HEK293 (cell line): ENCODE measurements at regions not wholly inside any gene's neighbourhood (a gene's known extent, or its start where the extent isn't known, plus 50 kb on each side); places are given as distances from the start of the nearest gene placed in this dataset.

Source experiments
- CTCF ChIA-PET: fragments of 350-600 bp; formaldehyde crosslinking; extraction: SDS; loops from one replicate; lab custom pipeline; 2021; ENCODE audit warnings: antibody characterized with exemption; lab: Yijun Ruan, JAX
- POLR2A ChIA-PET: fragments of 300-600 bp; formaldehyde crosslinking; extraction: SDS; loops from one replicate; lab custom pipeline; 2020; ENCODE audit warnings: antibody characterized with exemption, inconsistent platforms; lab: Yijun Ruan, JAX
- H3K27ac ChIP-seq: fragments of 200-500 bp; sonication (Bioruptor generic); 2 replicates; pipeline ENCODE4 v1.5.1; 2014; ENCODE audit warnings: low read depth, low read length, control low read depth, inconsistent platforms; ENCODE audit errors: extremely low read depth
- H3K36me3 ChIP-seq, 2 experiments: fragments of 200-500 bp in 1 of 2; sonication (Bioruptor generic) in 1 of 2; 1 replicate in 1 of 2; 2 replicates in 1 of 2; pipeline ENCODE4 v1.5.1; 2014 to 2017; ENCODE audit warnings: inconsistent platforms in 2 of 2, low read length in 2 of 2; ENCODE audit not compliant: control insufficient read depth in 2 of 2, insufficient read depth in 1 of 2
- H3K4me1 ChIP-seq: fragments of 200-500 bp; sonication (Bioruptor generic); 2 replicates; pipeline ENCODE4 v1.5.1; 2014; ENCODE audit warnings: mild to moderate bottlenecking, low read length, inconsistent platforms; ENCODE audit not compliant: control insufficient read depth, insufficient read depth
- H3K4me3 ChIP-seq: 2 replicates; pipeline ENCODE4 v1.5.1; 2011; ENCODE audit warnings: low read depth, mild to moderate bottlenecking, control low read depth, low read length, moderate library complexity
- H3K9me3 ChIP-seq: fragments of 200-500 bp; sonication (Bioruptor generic); 2 replicates; pipeline ENCODE4 v1.5.1; 2014; ENCODE audit warnings: low read depth, low read length, inconsistent platforms; ENCODE audit not compliant: control insufficient read depth, insufficient read depth
- BCL11A ChIP-seq: fragments of 450-650 bp; formaldehyde crosslinking; IDR thresholded peaks from 2 replicates; pipeline ENCODE4 v1.5.1; 2016; ENCODE audit warnings: low read depth, missing biosample characterization, missing genetic modification characterization
- GLIS2 ChIP-seq: fragments of 450-650 bp; formaldehyde crosslinking; IDR thresholded peaks from 2 replicates; pipeline ENCODE4 v1.5.1; 2016; ENCODE audit warnings: missing biosample characterization, missing genetic modification characterization
- HOXC10 ChIP-seq: sonication (generic); formaldehyde crosslinking; IDR thresholded peaks from 2 replicates; pipeline ENCODE4 v1.8.1; 2023; ENCODE audit warnings: mild to moderate bottlenecking, missing genetic modification reagents
- PRDM2 ChIP-seq: fragments of 450-650 bp; formaldehyde crosslinking; IDR thresholded peaks from 2 replicates; pipeline ENCODE4 v1.5.1; 2016; ENCODE audit warnings: missing biosample characterization, missing genetic modification characterization, borderline replicate concordance
- WT1 ChIP-seq: fragments of 450-650 bp; formaldehyde crosslinking; IDR thresholded peaks from 2 replicates; pipeline ENCODE4 v1.5.1; 2016; ENCODE audit warnings: missing biosample characterization, missing genetic modification characterization
- ZNF146 ChIP-seq: fragments of 450-650 bp; formaldehyde crosslinking; IDR thresholded peaks from 2 replicates; pipeline ENCODE4 v1.5.1; 2016; ENCODE audit warnings: missing biosample characterization, missing genetic modification characterization
- ZNF148 ChIP-seq: fragments of 450-650 bp; formaldehyde crosslinking; IDR thresholded peaks from 2 replicates; pipeline ENCODE4 v1.5.0; 2017; ENCODE audit warnings: missing biosample characterization, missing genetic modification characterization, borderline replicate concordance
- ZNF2 ChIP-seq: fragments of 450-650 bp; formaldehyde crosslinking; IDR thresholded peaks from 2 replicates; pipeline ENCODE4 v1.5.1; 2016; ENCODE audit warnings: missing biosample characterization, missing genetic modification characterization
- ZNF391 ChIP-seq: fragments of 450-650 bp; formaldehyde crosslinking; IDR thresholded peaks from 2 replicates; pipeline ENCODE4 v1.5.1; 2016; ENCODE audit warnings: low read depth, missing biosample characterization, missing genetic modification characterization, borderline replicate concordance
- ZNF423 ChIP-seq: fragments of 450-650 bp; formaldehyde crosslinking; IDR thresholded peaks from 2 replicates; pipeline ENCODE4 v1.5.1; 2016; ENCODE audit warnings: missing biosample characterization, missing genetic modification characterization
- ZNF473 ChIP-seq: fragments of 450-650 bp; formaldehyde crosslinking; IDR thresholded peaks from 2 replicates; pipeline ENCODE4 v1.5.1; 2017; ENCODE audit warnings: missing biosample characterization, missing genetic modification characterization
- ZNF558 ChIP-seq: fragments of 450-650 bp; formaldehyde crosslinking; IDR thresholded peaks from 2 replicates; pipeline ENCODE4 v1.5.1; 2016; ENCODE audit warnings: missing biosample characterization, missing genetic modification characterization
- ZNF658 ChIP-seq: fragments of 450-650 bp; formaldehyde crosslinking; IDR thresholded peaks from 2 replicates; pipeline ENCODE4; 2016; ENCODE audit warnings: missing biosample characterization, missing genetic modification characterization
- ZNF791 ChIP-seq: fragments of 450-650 bp; formaldehyde crosslinking; IDR thresholded peaks from 2 replicates; pipeline ENCODE4 v1.5.1; 2016; ENCODE audit warnings: missing biosample characterization, missing genetic modification characterization
- ZNF830 ChIP-seq: fragments of 450-650 bp; IDR thresholded peaks from 2 replicates; pipeline ENCODE4 v1.5.0; 2018; ENCODE audit warnings: missing biosample characterization, missing genetic modification characterization, low read depth, mild to moderate bottlenecking, moderate library complexity
- ZSCAN16 ChIP-seq: fragments of 450-650 bp; formaldehyde crosslinking; IDR thresholded peaks from 2 replicates; pipeline ENCODE4 v1.5.1; 2016; ENCODE audit warnings: missing biosample characterization, missing genetic modification characterization

GRCh38 chr7:70942791-70943190, 189.2 kb upstream of the GALNT17 start:
- H3K9me3 ChIP-seq = no peaks in the 10 kb centered on the region
- TF ChIP-seq ZNF830 (tag by site-specific recombination) = no peak
- no peak for TF ChIP-seq ZSCAN16 (tag by site-specific recombination)
- no peak overlapping the region for H3K4me3 ChIP-seq
- no peaks in the 10 kb centered on the region for H3K4me1 ChIP-seq
- ChIA-PET CTCF (no interaction called here), POLR2A (no interaction called here)
- H3K36me3 ChIP-seq = no peaks in the 10 kb centered on the region
- H3K27ac ChIP-seq = no peak overlapping the region

- ChIA-PET POLR2A (interaction anchor here (0.5 kb wide), 1 partner anchor 478 kb away, joined by 4 read pairs; no protein-coding TSS in a partner anchor), CTCF (no interaction called here)
- Histone ChIP-seq H3K27ac (no peak overlapping the region), H3K9me3 (no peaks in the 10 kb centered on the region), H3K36me3 (no peaks in the 10 kb centered on the region), H3K4me3 (no peak overlapping the region), H3K4me1 (no peaks in the 10 kb centered on the region)
- TF ChIP-seq BCL11A (no peak), GLIS2 (tag by site-specific recombination) (no peak), ZNF658 (tag by site-specific recombination) (no peak), HOXC10 (no peak)
- TF ChIP-seq, all 188 proteins: peak for 0
Observed at GRCh38 chr7:70944516-70944915, 187.4 kb upstream of the GALNT17 start.

GRCh38 chr7:70947181-70947580, 184.8 kb upstream of the GALNT17 start:
- ChIA-PET CTCF (no interaction called here), POLR2A (no interaction called here)
- no peak overlapping the region for H3K27ac ChIP-seq
- no peaks in the 10 kb centered on the region for H3K9me3 ChIP-seq
- no peaks in the 10 kb centered on the region for H3K36me3 ChIP-seq
- H3K4me3 ChIP-seq = no peak overlapping the region
- no peak for TF ChIP-seq ZNF473
- no peak for TF ChIP-seq WT1 (tag by site-specific recombination)
- H3K4me1 ChIP-seq = no peaks in the 10 kb centered on the region

GRCh38 chr7:70949862-70950261, 182.1 kb upstream of the GALNT17 start:
- no peaks in the 10 kb centered on the region for H3K9me3 ChIP-seq
- no peaks in the 10 kb centered on the region for H3K36me3 ChIP-seq
- no peak overlapping the region for H3K27ac ChIP-seq
- ChIA-PET CTCF (no interaction called here), POLR2A (no interaction called here)
- H3K4me1 ChIP-seq = no peaks in the 10 kb centered on the region
- TF ChIP-seq ZNF391 = no peak
- TF ChIP-seq ZNF146 (tag by site-specific recombination) = peak; percentile 68
- H3K4me3 ChIP-seq = no peak overlapping the region

GRCh38 chr7:70951271-70951962, 180.5 kb upstream of the GALNT17 start:
- H3K36me3 ChIP-seq = no peaks in the 10 kb centered on the region
- no peak overlapping the region for H3K27ac ChIP-seq
- ChIA-PET CTCF (no interaction called here), POLR2A (no interaction called here)
- no peak overlapping the region for H3K4me3 ChIP-seq
- TF ChIP-seq ZNF558 (tag by site-specific recombination) = no peak
- TF ChIP-seq PRDM2 (tag by site-specific recombination) = no peak
- no peak for TF ChIP-seq ZNF2 (tag by site-specific recombination)
- no peak for TF ChIP-seq ZNF423 (tag by site-specific recombination)
- TF ChIP-seq ZNF791 = no peak
- no peak for TF ChIP-seq ZNF148
- TF ChIP-seq, all 188 proteins: peak for 0
- Histone ChIP-seq H3K9me3 (no peaks in the 10 kb centered on the region), H3K4me1 (no peaks in the 10 kb centered on the region)
